Lower lobe of right lung (tissue), 2 donors: ENCODE measurements at regions not wholly inside any gene's neighbourhood (a gene's known extent, or its start where the extent isn't known, plus 50 kb on each side); places are given as distances from the start of the nearest gene placed in this dataset.

Experiments
- ATAC-seq, 2 donors: fragments of 200-7000 bp; cut with Tn5 transposase; one replicate each; pipeline ENCODE4 v1.9.1; 2020 to 2022; ENCODE audit warnings: mild to moderate bottlenecking in 2 of 2, moderate library complexity in 2 of 2
- DNase-seq: peaks from one replicate; pipeline ENCODE4 v3.0.0-alpha.2; 2020
- H3K27ac ChIP-seq: fragments of 200-600 bp; one replicate; pipeline ENCODE4 v1.8.0; 2022
- H3K27me3 ChIP-seq: fragments of 200-600 bp; one replicate; pipeline ENCODE4 v1.8.0; 2022; ENCODE audit warnings: low read depth
- H3K36me3 ChIP-seq: fragments of 200-600 bp; one replicate; pipeline ENCODE4 v1.8.0; 2022; ENCODE audit warnings: mild to moderate bottlenecking
- H3K4me1 ChIP-seq: fragments of 200-600 bp; one replicate; pipeline ENCODE4 v1.8.0; 2022
- H3K4me3 ChIP-seq: fragments of 200-600 bp; one replicate; pipeline ENCODE4 v1.8.0; 2022; ENCODE audit warnings: mild to moderate bottlenecking
- H3K9me3 ChIP-seq: fragments of 200-600 bp; one replicate; pipeline ENCODE4 v1.8.0; 2022
- intact Hi-C: fragments of 100-400 bp; cut with DNase I; formaldehyde crosslinking; loops from one replicate; pipeline ENCODE4 v1.11.0; 2022
- TF ChIP-seq, protein P1 (sequence below): fragments of 200-600 bp; IDR thresholded peaks from one replicate; pipeline ENCODE4 v1.8.0; 2022; ENCODE audit warnings: antibody characterized with exemption, mild to moderate bottlenecking
- donor health status: DM: no; HTN: yes; CAD: no; lungs with severe emphysema.

DNA sequence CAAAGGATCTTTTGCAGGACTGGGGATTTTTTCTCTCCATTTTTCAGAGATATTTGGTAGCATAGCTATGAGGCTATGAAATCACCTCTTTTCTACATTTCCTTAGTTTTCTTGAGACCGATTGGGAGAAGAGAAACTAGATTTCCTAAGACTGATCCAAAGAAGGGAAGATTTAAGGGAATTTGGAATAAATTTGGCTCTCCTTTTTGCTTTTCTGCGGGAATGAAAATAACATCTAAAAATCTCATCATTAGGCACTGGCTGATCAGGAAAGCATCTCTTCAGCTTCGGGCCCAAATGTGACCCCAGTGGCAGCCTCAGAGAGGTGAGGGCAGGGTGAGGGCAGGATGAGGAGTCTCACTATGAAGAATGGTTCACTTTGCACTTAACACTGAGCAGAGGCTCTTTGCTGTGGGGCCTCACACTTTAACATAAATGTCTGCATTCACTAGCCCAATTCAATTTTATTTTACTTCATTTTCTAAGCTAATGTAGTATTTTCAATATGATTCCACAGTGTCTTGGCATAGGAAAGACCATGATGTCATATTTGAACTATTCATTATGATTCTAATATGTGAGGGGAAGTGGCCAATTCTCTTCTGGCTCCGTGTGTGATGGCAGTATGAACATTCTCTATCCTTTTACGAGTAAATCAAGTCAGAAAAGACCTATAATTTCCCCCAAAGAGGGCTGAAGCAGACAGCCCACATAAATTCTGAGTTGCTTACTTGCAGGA is 193.2 kb downstream of the MEX3B start:
- no peaks in the 10 kb centered on the region for H3K27me3 ChIP-seq
- no peaks in the 10 kb centered on the region for H3K9me3 ChIP-seq
- ATAC-seq (no peak), DNase-seq (no peak)
- no peaks in the 10 kb centered on the region for H3K36me3 ChIP-seq
- no peak overlapping the region for H3K4me3 ChIP-seq
- no peaks in the 10 kb centered on the region for H3K4me1 ChIP-seq
- no peak overlapping the region for H3K27ac ChIP-seq
- intact Hi-C loops = no loop called here
- TF ChIP-seq, protein P1, sequence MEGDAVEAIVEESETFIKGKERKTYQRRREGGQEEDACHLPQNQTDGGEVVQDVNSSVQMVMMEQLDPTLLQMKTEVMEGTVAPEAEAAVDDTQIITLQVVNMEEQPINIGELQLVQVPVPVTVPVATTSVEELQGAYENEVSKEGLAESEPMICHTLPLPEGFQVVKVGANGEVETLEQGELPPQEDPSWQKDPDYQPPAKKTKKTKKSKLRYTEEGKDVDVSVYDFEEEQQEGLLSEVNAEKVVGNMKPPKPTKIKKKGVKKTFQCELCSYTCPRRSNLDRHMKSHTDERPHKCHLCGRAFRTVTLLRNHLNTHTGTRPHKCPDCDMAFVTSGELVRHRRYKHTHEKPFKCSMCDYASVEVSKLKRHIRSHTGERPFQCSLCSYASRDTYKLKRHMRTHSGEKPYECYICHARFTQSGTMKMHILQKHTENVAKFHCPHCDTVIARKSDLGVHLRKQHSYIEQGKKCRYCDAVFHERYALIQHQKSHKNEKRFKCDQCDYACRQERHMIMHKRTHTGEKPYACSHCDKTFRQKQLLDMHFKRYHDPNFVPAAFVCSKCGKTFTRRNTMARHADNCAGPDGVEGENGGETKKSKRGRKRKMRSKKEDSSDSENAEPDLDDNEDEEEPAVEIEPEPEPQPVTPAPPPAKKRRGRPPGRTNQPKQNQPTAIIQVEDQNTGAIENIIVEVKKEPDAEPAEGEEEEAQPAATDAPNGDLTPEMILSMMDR = no peak

GRCh38 chr15:81851757-81852156 is 194.1 kb downstream of the MEX3B start:
- Histone ChIP-seq H3K4me3 (no peak overlapping the region), H3K27me3 (no peaks in the 10 kb centered on the region), H3K4me1 (no peaks in the 10 kb centered on the region), H3K9me3 (no peaks in the 10 kb centered on the region), H3K27ac (no peak overlapping the region), H3K36me3 (no peaks in the 10 kb centered on the region)
- intact Hi-C loops = no loop called here
- DNase-seq (no peak), ATAC-seq (no peak)
- TF ChIP-seq, protein P1 = no peak

- ATAC-seq = no peak
- intact Hi-C loops = no loop called here
- TF ChIP-seq, protein P1 = no peak
- H3K4me1 ChIP-seq = no peaks in the 10 kb centered on the region
- DNase-seq = no peak
- H3K27ac ChIP-seq = no peak overlapping the region
- H3K9me3 ChIP-seq = no peaks in the 10 kb centered on the region
- H3K27me3 ChIP-seq = no peaks in the 10 kb centered on the region
- no peak overlapping the region for H3K4me3 ChIP-seq
- no peaks in the 10 kb centered on the region for H3K36me3 ChIP-seq
These were observed 194.5 kb downstream of the MEX3B start for GRCh38 chr15:81851325-81851724.

DNA sequence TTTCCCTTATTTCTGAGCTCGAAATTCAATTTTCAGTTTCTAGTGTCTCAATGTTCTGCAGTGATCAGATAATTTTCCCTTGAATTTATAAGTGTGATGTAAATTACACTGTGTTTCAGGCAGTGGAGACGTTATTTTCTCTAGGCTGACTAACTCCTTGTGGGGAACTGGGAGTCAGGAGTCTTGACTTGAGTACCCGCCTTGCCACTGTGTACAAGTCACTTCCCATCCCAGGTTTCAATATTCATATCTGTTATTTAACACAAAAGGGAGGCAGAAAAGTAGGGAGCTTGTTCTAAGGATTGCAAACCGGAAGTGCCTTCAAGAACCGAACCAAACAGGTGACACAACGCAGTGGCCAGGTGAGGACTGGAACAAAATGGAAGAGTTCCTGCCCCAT is 196.5 kb downstream of the MEX3B start:
- no peaks in the 10 kb centered on the region for H3K36me3 ChIP-seq
- TF ChIP-seq, protein P1 = no peak
- no peaks in the 10 kb centered on the region for H3K4me1 ChIP-seq
- H3K27ac ChIP-seq = no peak overlapping the region
- no peaks in the 10 kb centered on the region for H3K9me3 ChIP-seq
- no peak for DNase-seq
- intact Hi-C loops = no loop called here
- no peak overlapping the region for H3K4me3 ChIP-seq
- H3K27me3 ChIP-seq = no peaks in the 10 kb centered on the region
- ATAC-seq = no peak

- DNase-seq (no peak), ATAC-seq (no peak)
- no peak overlapping the region for H3K27ac ChIP-seq
- H3K36me3 ChIP-seq = no peaks in the 10 kb centered on the region
- H3K27me3 ChIP-seq = no peaks in the 10 kb centered on the region
- H3K4me1 ChIP-seq = no peaks in the 10 kb centered on the region
- H3K4me3 ChIP-seq = no peak overlapping the region
- H3K9me3 ChIP-seq = no peaks in the 10 kb centered on the region
- TF ChIP-seq, protein P1 = no peak
- intact Hi-C loops = no loop called here
These were observed 197.1 kb downstream of the MEX3B start for GRCh38 chr15:81848701-81849100.
